Fibroblast of skin of scalp (primary cell): ENCODE measurements at regions not wholly inside any gene's neighbourhood (a gene's known extent, or its start where the extent isn't known, plus 50 kb on each side); places are given as distances from the start of the nearest gene placed in this dataset.
"Not testable (repeated sequence)": the region's sequence is repeated elsewhere in the genome, so short reads cannot be mapped to it uniquely, and the experiment has no call there.

Source experiments
- DNase-seq: peaks from one replicate; pipeline ENCODE4 v3.0.0-alpha.2; 2013

DNA sequence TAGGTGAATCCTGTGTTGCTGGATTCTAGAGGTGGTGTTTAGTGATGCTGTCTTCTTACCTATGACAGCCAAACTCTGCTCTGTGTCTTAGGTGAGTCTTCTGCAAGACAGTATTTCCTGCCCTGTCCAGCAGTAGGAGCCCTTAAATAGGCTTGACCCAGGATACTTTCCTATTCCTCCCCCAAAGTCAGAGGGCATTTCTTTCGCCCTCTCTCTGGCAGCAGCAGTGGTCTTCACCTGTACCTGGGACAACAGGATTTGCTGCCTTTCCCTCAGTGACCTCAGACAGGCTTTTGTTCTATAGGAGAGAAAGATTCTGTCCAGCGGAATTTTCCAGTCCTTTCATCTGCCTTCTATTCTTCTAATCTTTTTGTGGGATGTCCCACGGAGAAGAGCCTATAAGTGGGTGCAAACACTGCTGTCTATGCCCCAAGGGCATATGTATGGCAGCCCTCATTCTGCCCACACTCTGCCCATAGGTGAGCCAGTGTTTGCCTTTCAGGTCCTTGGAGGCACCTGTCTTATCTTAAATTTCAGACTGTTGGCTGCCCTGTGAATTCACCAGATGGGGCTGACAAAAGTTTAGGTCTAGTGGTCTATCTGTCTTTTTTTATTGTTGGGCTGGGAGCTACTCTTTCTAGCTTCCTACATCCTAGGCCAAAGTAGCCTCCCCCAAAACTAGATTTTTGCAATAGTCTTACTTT is 177.3 kb upstream of the SPOPL start:
- DNase-seq = no peak

DNA sequence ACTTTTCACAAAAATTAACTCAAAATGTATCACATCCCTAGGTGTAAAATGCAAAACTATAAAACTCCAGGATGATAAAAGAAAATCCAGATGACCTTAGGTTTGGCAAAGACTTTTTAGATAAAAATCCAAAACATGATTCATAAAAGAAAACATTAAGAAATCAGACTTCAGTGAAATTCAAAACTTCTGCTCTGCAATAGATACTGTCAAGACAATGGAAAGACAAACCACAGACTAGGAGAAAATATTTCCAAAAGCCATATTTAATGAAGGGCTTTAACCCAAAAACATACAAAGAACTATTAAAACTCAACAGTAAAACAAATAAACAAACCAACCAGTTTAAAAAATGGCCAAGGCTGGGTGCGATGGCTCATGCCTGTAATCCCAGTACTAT is 173.6 kb upstream of the SPOPL start:
- DNase-seq = no peak

DNA sequence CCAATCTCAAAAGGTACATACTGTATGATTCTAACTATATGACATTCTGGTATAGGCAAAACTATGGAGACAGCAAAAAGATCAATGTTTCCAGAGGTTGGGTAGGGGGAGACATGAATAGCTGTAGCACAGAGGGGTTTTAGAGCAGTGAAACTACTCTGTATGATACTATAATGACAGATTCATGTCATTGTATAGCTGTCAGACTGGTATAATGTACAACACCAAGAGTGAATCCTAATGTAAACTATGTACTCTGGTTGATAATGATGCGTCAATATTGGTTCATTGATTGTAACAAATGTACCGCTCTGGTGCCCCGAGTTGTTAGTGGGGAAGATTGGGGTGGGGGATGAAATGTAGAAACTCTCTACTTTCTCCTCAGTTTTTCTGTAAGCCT is 172.4 kb upstream of the SPOPL start:
- no peak for DNase-seq

DNA sequence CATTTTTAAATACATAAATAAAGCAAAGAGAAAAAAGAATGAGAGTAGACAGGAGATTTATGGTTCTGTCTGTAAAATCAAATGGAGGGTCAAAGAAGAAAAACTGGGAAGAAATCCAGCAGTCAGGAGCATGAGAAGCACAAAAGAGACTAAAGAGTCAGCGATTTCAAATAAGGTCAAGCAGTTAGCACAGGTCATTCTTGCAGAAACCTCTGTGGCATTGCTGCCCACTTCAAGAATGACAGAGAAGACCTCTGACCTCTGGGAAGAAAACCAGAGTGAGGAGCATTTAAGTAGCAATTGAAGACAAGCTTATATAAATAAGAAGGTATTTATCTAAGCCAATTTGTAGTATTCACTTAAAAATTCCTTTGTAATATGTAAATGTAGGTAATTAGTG is 172.0 kb upstream of the SPOPL start:
- DNase-seq = no peak

DNA sequence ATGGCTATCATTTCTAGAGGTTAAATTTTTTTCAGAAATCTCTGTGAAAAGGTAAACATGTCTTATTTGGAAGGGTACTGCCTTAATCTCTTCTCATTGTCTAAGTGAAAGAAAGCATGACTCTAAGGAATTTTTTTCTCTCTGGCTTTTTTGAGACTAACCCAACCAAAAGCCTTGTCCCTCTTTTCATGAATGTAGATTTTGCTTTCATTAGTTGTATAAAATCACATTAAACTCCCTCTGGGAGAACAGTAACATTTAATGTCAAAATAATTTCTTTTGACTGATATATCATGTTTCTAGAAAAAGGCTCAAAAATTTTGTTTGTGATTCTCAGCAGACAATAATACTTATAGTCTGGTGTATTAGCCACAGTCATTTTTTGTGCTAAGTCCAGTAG is 168.4 kb upstream of the SPOPL start:
- DNase-seq = no peak

DNA sequence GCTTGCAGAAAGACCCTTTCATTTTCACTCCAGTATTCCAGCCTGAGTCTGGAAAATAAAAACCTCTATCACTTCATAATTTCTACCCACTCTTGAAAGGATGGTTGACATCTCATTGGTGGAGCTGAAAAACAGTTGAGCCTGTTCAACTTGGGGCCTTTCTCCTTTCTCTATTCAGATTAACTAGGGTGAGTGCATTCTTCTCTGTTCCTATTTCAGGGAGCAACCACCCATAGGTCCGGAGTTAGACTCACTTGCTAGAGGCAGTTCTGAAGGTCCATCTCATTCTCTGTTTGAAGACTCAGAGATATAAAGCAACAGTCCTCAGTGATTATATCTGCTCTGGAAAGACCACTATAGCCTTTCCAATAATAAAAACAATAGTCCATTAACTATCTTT is 167.9 kb upstream of the SPOPL start:
- DNase-seq = no peak

- DNase-seq = no peak
Observed at GRCh38 chr2:138334323-138334722, 167.2 kb upstream of the SPOPL start.

DNA sequence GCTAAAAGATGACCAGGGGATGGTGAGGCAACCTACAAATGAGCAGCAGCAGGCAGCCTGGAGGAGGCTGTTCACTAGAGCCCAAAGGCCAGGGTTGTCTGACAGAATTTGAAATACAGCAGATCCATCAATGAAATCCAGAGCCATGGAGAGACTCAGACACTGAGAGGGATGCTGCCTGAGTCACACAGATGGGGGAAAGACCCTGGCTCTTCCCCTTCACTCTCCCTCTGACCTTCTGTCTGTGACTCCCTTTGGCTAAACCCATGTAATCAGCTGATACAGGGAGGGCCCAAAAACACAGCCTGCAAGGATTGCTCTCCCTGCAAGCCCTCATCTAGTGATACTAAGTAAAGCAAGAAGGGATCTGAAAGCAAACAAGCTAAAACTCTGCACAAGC is 166.5 kb upstream of the SPOPL start:
- DNase-seq = no peak

- no peak for DNase-seq
Observed at GRCh38 chr2:138336146-138336545, 165.4 kb upstream of the SPOPL start.

GRCh38 chr2:138355244-138355643 is 146.3 kb upstream of the SPOPL start:
- no peak for DNase-seq

- DNase-seq = peak; percentile 4
Observed at GRCh38 chr2:138356178-138356577, 145.4 kb upstream of the SPOPL start.

GRCh38 chr2:138359532-138359931 is 142.0 kb upstream of the SPOPL start:
- DNase-seq = no peak

DNA sequence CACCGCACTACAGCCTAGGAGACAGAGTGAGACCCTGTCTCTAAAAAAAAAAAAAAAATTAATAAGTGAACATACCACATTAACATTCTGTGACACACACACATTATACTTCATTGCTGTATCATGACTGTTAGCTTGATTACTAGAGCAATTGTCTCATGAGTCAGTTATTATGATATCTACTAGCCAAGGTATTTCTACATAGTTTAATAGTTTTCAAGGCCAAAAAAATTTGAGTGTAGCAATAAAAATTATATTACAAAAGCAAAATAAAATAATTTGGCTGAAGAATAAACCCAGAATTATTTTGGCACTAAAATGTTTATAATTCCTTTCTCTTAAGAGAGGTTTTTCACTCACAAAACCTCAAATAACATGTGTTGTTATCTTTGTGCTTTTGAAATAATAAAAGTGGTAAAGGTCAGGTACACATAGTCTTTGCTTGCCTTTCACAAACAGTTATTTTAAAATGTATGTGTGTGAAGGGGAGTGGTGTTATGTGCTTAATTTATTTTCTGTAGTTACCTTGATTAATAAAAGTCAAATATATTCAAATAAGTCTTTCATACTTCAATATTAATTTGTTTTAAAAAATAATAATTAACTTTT is 136.9 kb upstream of the SPOPL start:
- DNase-seq = peak; percentile 52

GRCh38 chr2:138365581-138365980 is 136.0 kb upstream of the SPOPL start:
- no peak for DNase-seq

GRCh38 chr2:138369856-138370255 is 131.7 kb upstream of the SPOPL start:
- DNase-seq = no peak

DNA sequence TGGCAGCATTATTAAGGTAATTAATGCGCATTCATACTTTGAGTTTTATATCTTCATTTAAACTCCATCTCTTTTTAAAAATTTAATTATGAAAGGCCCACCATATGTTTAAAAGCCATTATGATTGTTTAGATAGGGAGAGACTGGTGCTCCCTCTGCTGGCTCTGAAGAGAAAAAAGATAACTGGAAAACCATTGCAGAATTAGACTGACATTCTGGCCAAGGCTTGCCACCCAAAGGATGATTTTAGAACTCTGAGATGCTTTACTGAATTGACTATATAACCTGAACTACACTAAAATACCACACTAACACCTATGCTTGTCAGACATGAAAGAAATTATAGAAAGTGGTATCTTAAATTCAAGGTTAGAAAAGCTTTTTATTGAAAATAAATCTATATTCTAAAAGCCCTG is 127.6 kb upstream of the SPOPL start:
- peak; percentile 46 for DNase-seq

DNA sequence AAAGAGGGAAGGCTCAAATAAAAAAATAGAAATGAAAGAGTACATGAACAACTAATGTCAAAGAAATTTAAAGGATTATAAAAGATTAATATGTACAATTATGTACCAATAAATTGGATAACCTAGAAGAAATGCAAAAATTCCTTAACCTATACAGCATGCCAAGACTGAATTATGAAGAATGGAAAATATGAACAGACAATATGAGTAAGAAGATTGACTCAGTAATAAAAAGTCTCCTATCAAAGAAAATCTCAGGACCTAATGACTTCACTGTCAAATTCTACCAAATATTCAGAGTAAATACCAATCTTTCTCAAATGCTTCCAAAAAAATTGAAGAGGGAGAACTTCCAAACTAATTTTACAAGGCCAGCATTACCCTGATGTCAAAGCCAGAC is 120.2 kb upstream of the SPOPL start:
- peak; percentile 5 for DNase-seq

GRCh38 chr2:138382672-138383071 is 118.9 kb upstream of the SPOPL start:
- DNase-seq = no peak

DNA sequence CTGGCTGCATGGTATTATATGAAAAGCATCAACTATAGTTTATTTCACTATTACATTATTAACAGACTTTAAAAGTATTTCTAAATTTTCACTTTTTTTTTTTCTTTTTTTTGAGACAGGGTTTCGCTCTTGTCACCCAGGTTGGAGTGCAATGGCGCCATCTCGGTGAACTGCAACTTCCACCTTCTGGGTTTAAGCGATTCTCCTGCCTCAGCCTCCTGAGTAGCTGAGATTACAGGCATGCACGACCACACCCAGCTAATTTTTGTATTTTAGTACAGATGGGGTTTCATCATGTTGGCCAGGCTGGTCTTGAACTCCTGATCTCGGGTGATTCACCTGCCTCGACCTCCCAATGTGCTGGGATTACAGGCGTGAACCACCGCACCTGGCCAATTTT is 115.4 kb upstream of the SPOPL start:
- DNase-seq = not testable (repeated sequence)

DNA sequence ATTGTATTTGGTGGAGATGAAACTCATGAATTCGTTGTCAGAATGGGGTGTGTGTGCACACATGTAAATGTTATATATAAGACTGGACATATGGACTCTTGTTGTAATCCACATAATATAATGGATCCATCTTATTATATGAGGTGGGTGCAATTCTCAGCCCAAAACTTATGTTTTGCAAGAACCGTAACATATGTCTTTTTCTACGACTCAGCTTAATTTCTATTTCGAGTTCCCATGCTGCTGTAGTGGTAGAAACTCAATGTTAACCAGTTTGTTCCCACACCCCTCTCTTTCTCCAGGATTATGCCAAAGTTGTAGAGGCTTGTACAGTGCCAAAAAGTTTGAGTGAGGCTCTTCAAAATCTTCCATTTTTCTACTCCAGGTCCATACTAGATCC is 112.5 kb upstream of the SPOPL start:
- no peak for DNase-seq

- DNase-seq = no peak
Observed at GRCh38 chr2:138390316-138390945, 111.1 kb upstream of the SPOPL start.

DNA sequence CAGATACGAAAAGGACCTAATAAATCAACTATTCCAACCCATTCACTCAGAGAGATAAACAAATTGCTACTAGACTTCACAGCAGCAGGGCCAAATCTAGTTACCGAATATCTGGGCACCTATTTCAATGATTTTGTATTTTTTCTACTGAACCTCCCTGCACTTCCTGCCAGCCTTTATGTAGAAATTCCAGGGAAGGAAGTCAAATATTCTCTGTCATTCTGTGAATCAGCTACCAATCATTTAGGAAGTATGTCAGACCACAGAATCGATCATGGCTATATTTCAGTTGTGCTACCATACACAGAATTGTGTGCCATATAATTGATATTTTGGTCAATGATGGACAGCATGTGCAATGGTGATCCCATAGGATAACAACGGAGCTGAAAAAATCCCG is 109.6 kb upstream of the SPOPL start:
- DNase-seq = no peak

- DNase-seq = peak; percentile 5
Observed at GRCh38 chr2:138395565-138396306, 105.8 kb upstream of the SPOPL start.

DNA sequence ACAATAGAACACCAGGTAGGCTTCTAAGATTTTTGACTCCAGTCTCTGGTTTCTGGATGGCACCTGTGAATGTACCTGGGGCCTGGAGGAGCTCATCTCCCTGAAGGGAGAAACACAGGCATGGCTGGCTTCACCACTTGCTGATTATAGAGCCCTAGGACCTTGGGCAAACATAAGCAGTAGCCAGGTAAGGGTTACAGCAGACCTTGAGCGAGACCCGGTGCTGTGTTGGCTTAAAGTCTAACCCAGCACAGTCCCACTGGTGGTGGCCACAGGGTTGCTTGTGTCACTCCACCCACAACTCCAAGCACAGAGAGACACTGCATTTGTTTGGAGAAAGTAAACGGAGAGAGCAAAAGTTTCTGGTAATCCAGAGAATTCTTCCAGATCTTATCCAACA is 104.7 kb upstream of the SPOPL start:
- DNase-seq = no peak
